Hippocampal formation (tissue), 2 donors: ENCODE measurements at regions not wholly inside any gene's neighbourhood (a gene's known extent, or its start where the extent isn't known, plus 50 kb on each side); places are given as distances from the start of the nearest gene placed in this dataset.
"Not testable (repeated sequence)": the region's sequence is repeated elsewhere in the genome, so short reads cannot be mapped to it uniquely, and the experiment has no call there.

Experiments
- DNase-seq, 2 donors: peaks; one replicate each; lab custom pipeline; 2025; lab: John Stamatoyannopoulos, UW

GRCh38 chr5:120151181-120151580 lies 312.9 kb upstream of the PRR16 start:
- no peak for DNase-seq

GRCh38 chr5:120151825-120152224 lies 312.3 kb upstream of the PRR16 start:
- DNase-seq: no peak

- no peak for DNase-seq
Measured at GRCh38 chr5:120152472-120152871, 311.6 kb upstream of the PRR16 start.

GRCh38 chr5:120152931-120153330 lies 311.2 kb upstream of the PRR16 start:
- no peak for DNase-seq

GRCh38 chr5:120153551-120153950 lies 310.5 kb upstream of the PRR16 start:
- DNase-seq: no peak

GRCh38 chr5:120155873-120156272 lies 308.2 kb upstream of the PRR16 start:
- no peak for DNase-seq

- DNase-seq: no peak
Measured at GRCh38 chr5:120158211-120158610, 305.9 kb upstream of the PRR16 start.

- DNase-seq: no peak
Measured at GRCh38 chr5:120159155-120159554, 304.9 kb upstream of the PRR16 start.

- no peak for DNase-seq
Measured at GRCh38 chr5:120160124-120160895, 303.8 kb upstream of the PRR16 start.

GRCh38 chr5:120162321-120162720 lies 301.8 kb upstream of the PRR16 start:
- no peak for DNase-seq

- DNase-seq: no peak
Measured at GRCh38 chr5:120164037-120164436, 300.1 kb upstream of the PRR16 start.

- no peak for DNase-seq
Measured at GRCh38 chr5:120164986-120165385, 299.1 kb upstream of the PRR16 start.

GRCh38 chr5:120173125-120173524 lies 291.0 kb upstream of the PRR16 start:
- DNase-seq: no peak

- DNase-seq: no peak
Measured at GRCh38 chr5:120174089-120174488, 290.0 kb upstream of the PRR16 start.

- not testable (repeated sequence) for DNase-seq
Measured at GRCh38 chr5:120181238-120181637, 282.9 kb upstream of the PRR16 start.

- DNase-seq: not testable (repeated sequence)
Measured at GRCh38 chr5:120194650-120195049, 269.4 kb upstream of the PRR16 start.

- DNase-seq: no peak
Measured at GRCh38 chr5:120199559-120199958, 264.5 kb upstream of the PRR16 start.

GRCh38 chr5:120207129-120207528 lies 257.0 kb upstream of the PRR16 start:
- no peak for DNase-seq

- DNase-seq: no peak
Measured at GRCh38 chr5:120217001-120217400, 247.1 kb upstream of the PRR16 start.

- no peak for DNase-seq
Measured at GRCh38 chr5:120219988-120220387, 244.1 kb upstream of the PRR16 start.

- no peak for DNase-seq
Measured at GRCh38 chr5:120225524-120225923, 238.6 kb upstream of the PRR16 start.

- no peak for DNase-seq
Measured at GRCh38 chr5:120228262-120229031, 235.7 kb upstream of the PRR16 start.

- DNase-seq: no peak
Measured at GRCh38 chr5:120229036-120229435, 235.1 kb upstream of the PRR16 start.
